Cardiac septum (tissue), 1 donor: ENCODE measurements at regions not wholly inside any gene's neighbourhood (a gene's known extent, or its start where the extent isn't known, plus 50 kb on each side); places are given as distances from the start of the nearest gene placed in this dataset.

Experiments used
- DNase-seq: peaks from one replicate; pipeline ENCODE4 v3.0.0-alpha.2; 2020; ENCODE audit warnings: low spot score
- intact Hi-C: fragments of 100-400 bp; cut with DNase I; formaldehyde crosslinking; loops from one replicate; pipeline ENCODE4 v1.14.0; 2022
- donor health status: DM: no; HTN: no; CAD: no.

- no peak for DNase-seq
- intact Hi-C loops = no loop called here
These were observed 379.6 kb downstream of the TTLL7 start for GRCh38 chr1:83619170-83619896.

- no peak for DNase-seq
- intact Hi-C loops = no loop called here
These were observed 381.0 kb downstream of the TTLL7 start for GRCh38 chr1:83617883-83618282.

- no peak for DNase-seq
- intact Hi-C loops = no loop called here
These were observed 383.6 kb downstream of the TTLL7 start for GRCh38 chr1:83615370-83615769.

GRCh38 chr1:83606416-83606955 lies 392.4 kb downstream of the TTLL7 start:
- no peak for DNase-seq
- intact Hi-C loops = no loop called here

- DNase-seq = no peak
- intact Hi-C loops = no loop called here
These were observed 402.6 kb downstream of the TTLL7 start for GRCh38 chr1:83596331-83596730.

GRCh38 chr1:83593073-83593472 lies 405.9 kb downstream of the TTLL7 start:
- intact Hi-C loops = no loop called here
- DNase-seq = no peak

GRCh38 chr1:83588140-83588539 lies 410.8 kb downstream of the TTLL7 start:
- no peak for DNase-seq
- intact Hi-C loops = no loop called here

GRCh38 chr1:83583351-83584014 lies 415.4 kb downstream of the TTLL7 start:
- intact Hi-C loops = no loop called here
- no peak for DNase-seq

- intact Hi-C loops = no loop called here
- no peak for DNase-seq
These were observed 417.2 kb downstream of the TTLL7 start for GRCh38 chr1:83581747-83582146.

GRCh38 chr1:83574791-83575190 lies 424.1 kb downstream of the TTLL7 start:
- no peak for DNase-seq
- intact Hi-C loops = no loop called here

- DNase-seq = no peak
- intact Hi-C loops = no loop called here
These were observed 425.2 kb downstream of the TTLL7 start for GRCh38 chr1:83573776-83574175.

- no peak for DNase-seq
- intact Hi-C loops = no loop called here
These were observed 427.4 kb downstream of the TTLL7 start for GRCh38 chr1:83571536-83571935.

- intact Hi-C loops = no loop called here
- DNase-seq = no peak
These were observed 437.6 kb downstream of the TTLL7 start for GRCh38 chr1:83561346-83561745.

GRCh38 chr1:83559129-83559840 lies 439.6 kb downstream of the TTLL7 start:
- no peak for DNase-seq
- intact Hi-C loops = loop anchor here (10.0 kb wide), 1 partner anchor 136 kb away; no protein-coding TSS in a partner anchor

GRCh38 chr1:83555871-83556270 lies 443.1 kb downstream of the TTLL7 start:
- DNase-seq = no peak
- intact Hi-C loops = loop anchor here (10.0 kb wide), 1 partner anchor 139 kb away; no protein-coding TSS in a partner anchor

GRCh38 chr1:83554174-83554573 lies 444.8 kb downstream of the TTLL7 start:
- DNase-seq = no peak
- intact Hi-C loops = loop anchor here (10.0 kb wide), 1 partner anchor 141 kb away; no protein-coding TSS in a partner anchor

GRCh38 chr1:83552820-83553219 lies 446.1 kb downstream of the TTLL7 start:
- intact Hi-C loops = loop anchor here (10.0 kb wide), 1 partner anchor 142 kb away; no protein-coding TSS in a partner anchor

GRCh38 chr1:83548311-83548710 lies 450.6 kb downstream of the TTLL7 start:
- intact Hi-C loops = no loop called here
- no peak for DNase-seq

More at GRCh38 chr1:83552820-83553219, 446.1 kb downstream of the TTLL7 start:
- DNase-seq = no peak

GRCh38 chr1:83547901-83548300 lies 451.0 kb downstream of the TTLL7 start:
- no peak for DNase-seq
- intact Hi-C loops = no loop called here

- DNase-seq = no peak
- intact Hi-C loops = no loop called here
These were observed 452.1 kb downstream of the TTLL7 start for GRCh38 chr1:83546874-83547273.
